SK-N-SH treated with all-trans-retinoic acid at 6 μM for 48 hours (cell line): ENCODE measurements at regions not wholly inside any gene's neighbourhood (a gene's known extent, or its start where the extent isn't known, plus 50 kb on each side); places are given as distances from the start of the nearest gene placed in this dataset.

Source experiments
- ATAC-seq: fragments of 200-7000 bp; cut with Tn5 transposase; 3 replicates; pipeline ENCODE4 v1.9.1; 2020; ENCODE audit warnings: mild to moderate bottlenecking, moderate library complexity
- ARNTL ChIP-seq: fragments of 450-650 bp; formaldehyde crosslinking; IDR thresholded peaks from 2 replicates; pipeline ENCODE4 v1.5.0; 2020; ENCODE audit warnings: low read depth, mild to moderate bottlenecking, moderate library complexity, borderline replicate concordance
- CREB5 ChIP-seq: fragments of 250-450 bp; sonication (Bioruptor Pico); IDR thresholded peaks from 2 replicates; pipeline ENCODE4 v1.5.1; 2020; ENCODE audit warnings: low read depth, mild to moderate bottlenecking, moderate library complexity
- CSDC2 ChIP-seq: fragments of 250-450 bp; sonication (Bioruptor Pico); IDR thresholded peaks from 2 replicates; pipeline ENCODE4 v1.5.0; 2020; ENCODE audit warnings: mild to moderate bottlenecking, moderate library complexity
- GLIS3 ChIP-seq: fragments of 250-450 bp; sonication (Bioruptor Pico); IDR thresholded peaks from 2 replicates; pipeline ENCODE4 v1.5.0; 2020; ENCODE audit warnings: mild to moderate bottlenecking, moderate library complexity
- ISL1 ChIP-seq: fragments of 250-450 bp; sonication (Bioruptor Pico); IDR thresholded peaks from 2 replicates; pipeline ENCODE4 v2.1.2; 2022; ENCODE audit warnings: mild to moderate bottlenecking, moderate library complexity
- OSR1 ChIP-seq: fragments of 250-450 bp; sonication (Bioruptor Pico); IDR thresholded peaks from 2 replicates; pipeline ENCODE4 v1.8.0; 2022; ENCODE audit warnings: moderate library complexity, mild to moderate bottlenecking, inconsistent platforms
- PATZ1 ChIP-seq: fragments of 250-450 bp; sonication (Bioruptor Pico); IDR thresholded peaks from 2 replicates; pipeline ENCODE4 v1.8.0; 2020; ENCODE audit warnings: mild to moderate bottlenecking, moderate library complexity, borderline replicate concordance
- POU6F1 ChIP-seq: fragments of 250-450 bp; sonication (Bioruptor Pico); IDR thresholded peaks from 2 replicates; pipeline ENCODE4 v1.8.0; 2021; ENCODE audit warnings: low read depth, mild to moderate bottlenecking, moderate library complexity, borderline replicate concordance
- RARB ChIP-seq: fragments of 250-450 bp; sonication (Bioruptor Pico); IDR thresholded peaks from 2 replicates; pipeline ENCODE4 v1.8.0; 2021; ENCODE audit warnings: mild to moderate bottlenecking, moderate library complexity
- SNAI2 ChIP-seq: fragments of 250-450 bp; sonication (Bioruptor Pico); IDR thresholded peaks from 2 replicates; pipeline ENCODE4 v1.5.0; 2020; ENCODE audit warnings: mild to moderate bottlenecking, moderate library complexity
- TCF4 ChIP-seq: fragments of 250-450 bp; sonication (Bioruptor Pico); IDR thresholded peaks from 2 replicates; pipeline ENCODE4 v1.8.0; 2021; ENCODE audit warnings: mild to moderate bottlenecking, moderate library complexity, borderline replicate concordance
- TOX ChIP-seq: fragments of 250-450 bp; sonication (Bioruptor Pico); IDR thresholded peaks from 2 replicates; pipeline ENCODE4 v1.8.0; 2021; ENCODE audit warnings: mild to moderate bottlenecking, moderate library complexity, borderline replicate concordance
- ZFP3 ChIP-seq: fragments of 250-450 bp; sonication (Bioruptor Pico); IDR thresholded peaks from 2 replicates; pipeline ENCODE4 v1.5.0; 2020; ENCODE audit warnings: mild to moderate bottlenecking, moderate library complexity
- ZFP30 ChIP-seq: fragments of 450-650 bp; formaldehyde crosslinking; IDR thresholded peaks from 2 replicates; pipeline ENCODE4 v1.5.0; 2022; ENCODE audit warnings: mild to moderate bottlenecking, moderate library complexity
- ZNF565 ChIP-seq: fragments of 450-650 bp; formaldehyde crosslinking; conservative IDR thresholded peaks from 2 replicates; pipeline ENCODE4 v1.5.0; 2020; ENCODE audit warnings: low read depth, mild to moderate bottlenecking, moderate library complexity
- ZNF70 ChIP-seq: fragments of 450-650 bp; formaldehyde crosslinking; IDR thresholded peaks from 2 replicates; pipeline ENCODE4 v1.5.0; 2020; ENCODE audit warnings: mild to moderate bottlenecking, moderate library complexity
- ZNF8 ChIP-seq: fragments of 450-650 bp; formaldehyde crosslinking; IDR thresholded peaks from 2 replicates; pipeline ENCODE4 v1.5.0; 2020; ENCODE audit warnings: mild to moderate bottlenecking, moderate library complexity
- TF ChIP-seq, protein P1 (sequence below): fragments of 250-450 bp; sonication (Bioruptor Pico); IDR thresholded peaks from 2 replicates; pipeline ENCODE4 v1.5.0; 2020; ENCODE audit warnings: mild to moderate bottlenecking, moderate library complexity

DNA sequence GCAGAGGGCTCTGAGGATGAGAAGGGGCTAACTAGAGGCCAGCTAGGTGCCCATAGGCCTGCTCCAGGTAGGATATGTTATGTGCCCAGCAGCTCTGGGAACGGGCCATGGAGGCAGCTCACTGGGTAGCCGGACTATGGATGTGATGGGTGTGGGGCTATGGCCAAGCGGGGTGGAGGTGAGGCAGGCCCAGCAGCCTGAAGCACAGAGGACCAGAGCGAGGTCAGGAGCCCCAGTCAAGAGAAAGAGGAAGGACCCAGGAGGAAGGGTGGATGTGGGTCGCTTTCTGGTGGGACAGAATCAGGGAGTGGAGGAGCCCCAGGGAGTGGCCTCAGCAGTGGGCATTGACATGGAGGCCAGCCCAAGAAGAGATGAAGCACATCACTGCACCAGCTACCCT is 117.9 kb upstream of the MLN start (continued):
- TF ChIP-seq SNAI2 (CRISPR knock-in tag): no peak

DNA sequence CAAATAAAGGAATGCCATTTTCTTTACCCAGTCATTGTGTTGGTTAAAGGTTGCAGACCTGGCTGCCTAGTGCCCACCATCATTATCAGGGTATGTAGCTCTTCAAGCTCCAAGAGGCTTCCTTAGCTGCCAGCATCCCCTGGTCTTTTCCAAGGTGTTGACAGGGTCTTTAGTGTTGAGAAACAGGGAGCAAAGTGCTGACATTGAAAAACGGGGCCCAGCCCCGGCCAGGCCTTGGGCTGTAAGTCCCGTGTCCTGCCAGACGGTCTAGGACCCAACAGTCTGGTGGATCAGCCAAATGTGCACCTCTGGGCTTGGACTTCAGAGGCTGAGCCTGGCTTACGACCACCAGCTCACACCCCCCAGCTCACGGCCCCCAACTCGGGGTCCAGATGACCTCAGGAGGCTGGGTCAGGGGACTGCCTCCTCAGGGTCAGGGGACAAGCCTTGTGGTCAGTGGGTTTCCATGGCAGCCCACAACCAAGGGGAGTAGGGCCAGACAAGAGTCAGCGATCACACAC is 114.4 kb upstream of the MLN start:
- TF ChIP-seq ZNF565 (CRISPR knock-in tag) (no peak), ZNF8 (no peak), PATZ1 (no peak), GLIS3 (CRISPR knock-in tag) (no peak), ZNF70 (no peak), CSDC2 (CRISPR knock-in tag) (no peak), TOX (no peak), TCF4 (CRISPR knock-in tag) (no peak), POU6F1 (CRISPR knock-in tag) (no peak), ZFP3 (CRISPR knock-in tag) (no peak), RARB (CRISPR knock-in tag) (no peak), ZFP30 (no peak), OSR1 (no peak)
- ATAC-seq: no peak

- TF ChIP-seq GLIS3 (CRISPR knock-in tag) (no peak), ZFP30 (no peak), ISL1 (CRISPR knock-in tag) (no peak), POU6F1 (CRISPR knock-in tag) (no peak), CSDC2 (CRISPR knock-in tag) (no peak), ZNF565 (CRISPR knock-in tag) (no peak), CREB5 (CRISPR knock-in tag) (no peak), PATZ1 (no peak), ZNF70 (no peak), ZFP3 (CRISPR knock-in tag) (no peak), ARNTL (CRISPR knock-in tag) (no peak)
- TF ChIP-seq, protein P1, sequence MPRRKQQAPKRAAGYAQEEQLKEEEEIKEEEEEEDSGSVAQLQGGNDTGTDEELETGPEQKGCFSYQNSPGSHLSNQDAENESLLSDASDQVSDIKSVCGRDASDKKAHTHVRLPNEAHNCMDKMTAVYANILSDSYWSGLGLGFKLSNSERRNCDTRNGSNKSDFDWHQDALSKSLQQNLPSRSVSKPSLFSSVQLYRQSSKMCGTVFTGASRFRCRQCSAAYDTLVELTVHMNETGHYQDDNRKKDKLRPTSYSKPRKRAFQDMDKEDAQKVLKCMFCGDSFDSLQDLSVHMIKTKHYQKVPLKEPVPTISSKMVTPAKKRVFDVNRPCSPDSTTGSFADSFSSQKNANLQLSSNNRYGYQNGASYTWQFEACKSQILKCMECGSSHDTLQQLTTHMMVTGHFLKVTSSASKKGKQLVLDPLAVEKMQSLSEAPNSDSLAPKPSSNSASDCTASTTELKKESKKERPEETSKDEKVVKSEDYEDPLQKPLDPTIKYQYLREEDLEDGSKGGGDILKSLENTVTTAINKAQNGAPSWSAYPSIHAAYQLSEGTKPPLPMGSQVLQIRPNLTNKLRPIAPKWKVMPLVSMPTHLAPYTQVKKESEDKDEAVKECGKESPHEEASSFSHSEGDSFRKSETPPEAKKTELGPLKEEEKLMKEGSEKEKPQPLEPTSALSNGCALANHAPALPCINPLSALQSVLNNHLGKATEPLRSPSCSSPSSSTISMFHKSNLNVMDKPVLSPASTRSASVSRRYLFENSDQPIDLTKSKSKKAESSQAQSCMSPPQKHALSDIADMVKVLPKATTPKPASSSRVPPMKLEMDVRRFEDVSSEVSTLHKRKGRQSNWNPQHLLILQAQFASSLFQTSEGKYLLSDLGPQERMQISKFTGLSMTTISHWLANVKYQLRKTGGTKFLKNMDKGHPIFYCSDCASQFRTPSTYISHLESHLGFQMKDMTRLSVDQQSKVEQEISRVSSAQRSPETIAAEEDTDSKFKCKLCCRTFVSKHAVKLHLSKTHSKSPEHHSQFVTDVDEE: no peak
- ATAC-seq: no peak
Observed at GRCh38 chr6:33915134-33915533, 111.3 kb upstream of the MLN start.
